Glutamatergic neuron (in vitro differentiated cells): ENCODE measurements at regions not wholly inside any gene's neighbourhood (a gene's known extent, or its start where the extent isn't known, plus 50 kb on each side); places are given as distances from the start of the nearest gene placed in this dataset.

Source experiments
- DNase-seq: peaks from one replicate; pipeline ENCODE4 v3.0.0; 2022
- H3K27ac Mint-ChIP-seq: one replicate; pipeline ENCODE4 v1.8.0; 2020; ENCODE audit warnings: mild to moderate bottlenecking, mixed read lengths, inconsistent platforms; ENCODE audit not compliant: unreplicated experiment
- H3K27me3 Mint-ChIP-seq: one replicate; pipeline ENCODE4 v1.8.0; 2020; ENCODE audit warnings: mild to moderate bottlenecking, moderate library complexity, mixed read lengths, inconsistent platforms; ENCODE audit not compliant: unreplicated experiment
- H3K36me3 Mint-ChIP-seq: one replicate; pipeline ENCODE4 v1.8.0; 2020; ENCODE audit warnings: mild to moderate bottlenecking, mixed read lengths, inconsistent platforms; ENCODE audit not compliant: unreplicated experiment
- H3K4me1 Mint-ChIP-seq: one replicate; pipeline ENCODE4 v1.8.0; 2020; ENCODE audit warnings: mild to moderate bottlenecking, low read depth, mixed read lengths, inconsistent platforms; ENCODE audit not compliant: unreplicated experiment
- H3K4me3 Mint-ChIP-seq: one replicate; pipeline ENCODE4 v1.8.0; 2020; ENCODE audit warnings: mild to moderate bottlenecking, mixed read lengths, inconsistent platforms; ENCODE audit not compliant: unreplicated experiment
- H3K9me3 Mint-ChIP-seq: one replicate; pipeline ENCODE4 v1.8.0; 2020; ENCODE audit warnings: mild to moderate bottlenecking, moderate library complexity, mixed read lengths, inconsistent platforms; ENCODE audit not compliant: unreplicated experiment
- TF ChIP-seq, protein P1 (sequence below): fragments of 200-600 bp; sonication (generic); IDR thresholded peaks from one replicate; pipeline ENCODE4 v1.5.0; 2021; ENCODE audit not compliant: partially characterized antibody, unreplicated experiment

DNA sequence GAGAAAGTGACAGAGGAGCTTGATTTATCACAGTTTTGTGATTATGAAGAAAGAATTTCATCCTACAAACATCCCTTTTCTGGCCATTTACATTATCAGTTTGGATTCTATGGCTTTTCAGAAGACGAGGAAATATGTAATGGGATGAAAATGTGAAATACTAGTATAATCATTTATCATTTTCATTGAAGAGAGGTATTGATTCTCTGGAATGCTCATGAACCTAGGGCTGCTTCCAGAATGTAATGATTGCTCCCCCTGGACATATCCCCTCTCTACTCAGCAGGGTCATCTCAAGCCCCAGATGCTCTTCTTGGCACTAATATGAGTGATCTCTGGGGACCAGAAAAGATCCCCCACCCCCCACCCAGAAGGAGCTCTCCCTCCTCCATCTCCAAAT lies 106.7 kb upstream of the ZNF618 start:
- no peaks in the 10 kb centered on the region for H3K9me3 Mint-ChIP-seq
- peaks cover 4% of the 10 kb centered on the region for H3K4me1 Mint-ChIP-seq
- H3K4me3 Mint-ChIP-seq, result no peak overlapping the region
- no peak for DNase-seq
- no peaks in the 10 kb centered on the region for H3K36me3 Mint-ChIP-seq
- no peak overlapping the region for H3K27ac Mint-ChIP-seq
- no peaks in the 10 kb centered on the region for H3K27me3 Mint-ChIP-seq
- TF ChIP-seq, protein P1, sequence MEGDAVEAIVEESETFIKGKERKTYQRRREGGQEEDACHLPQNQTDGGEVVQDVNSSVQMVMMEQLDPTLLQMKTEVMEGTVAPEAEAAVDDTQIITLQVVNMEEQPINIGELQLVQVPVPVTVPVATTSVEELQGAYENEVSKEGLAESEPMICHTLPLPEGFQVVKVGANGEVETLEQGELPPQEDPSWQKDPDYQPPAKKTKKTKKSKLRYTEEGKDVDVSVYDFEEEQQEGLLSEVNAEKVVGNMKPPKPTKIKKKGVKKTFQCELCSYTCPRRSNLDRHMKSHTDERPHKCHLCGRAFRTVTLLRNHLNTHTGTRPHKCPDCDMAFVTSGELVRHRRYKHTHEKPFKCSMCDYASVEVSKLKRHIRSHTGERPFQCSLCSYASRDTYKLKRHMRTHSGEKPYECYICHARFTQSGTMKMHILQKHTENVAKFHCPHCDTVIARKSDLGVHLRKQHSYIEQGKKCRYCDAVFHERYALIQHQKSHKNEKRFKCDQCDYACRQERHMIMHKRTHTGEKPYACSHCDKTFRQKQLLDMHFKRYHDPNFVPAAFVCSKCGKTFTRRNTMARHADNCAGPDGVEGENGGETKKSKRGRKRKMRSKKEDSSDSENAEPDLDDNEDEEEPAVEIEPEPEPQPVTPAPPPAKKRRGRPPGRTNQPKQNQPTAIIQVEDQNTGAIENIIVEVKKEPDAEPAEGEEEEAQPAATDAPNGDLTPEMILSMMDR, result no peak

DNA sequence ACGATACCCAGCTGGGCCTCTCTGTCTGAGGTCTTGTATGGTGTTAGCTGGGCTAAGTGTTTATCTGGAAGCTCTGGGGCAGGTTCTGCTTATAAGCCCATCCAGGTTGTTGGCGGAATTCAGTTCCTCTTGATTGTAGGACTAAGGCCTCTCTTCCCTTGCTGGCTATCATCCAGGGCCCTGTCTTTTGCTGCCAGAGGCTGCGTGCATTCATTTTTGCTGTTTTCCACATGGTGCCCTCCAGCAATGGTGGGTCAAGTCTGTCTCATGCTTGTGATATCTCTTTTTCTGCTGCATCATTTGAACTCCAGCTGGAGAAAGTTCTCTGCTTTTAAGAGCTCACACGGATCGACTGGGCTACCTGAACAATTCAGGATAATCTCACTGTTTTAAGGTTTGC lies 105.7 kb upstream of the ZNF618 start:
- no peaks in the 10 kb centered on the region for H3K27me3 Mint-ChIP-seq
- no peaks in the 10 kb centered on the region for H3K36me3 Mint-ChIP-seq
- DNase-seq, result no peak
- TF ChIP-seq, protein P1, result no peak
- no peak overlapping the region for H3K4me3 Mint-ChIP-seq
- H3K27ac Mint-ChIP-seq, result no peak overlapping the region
- no peaks in the 10 kb centered on the region for H3K9me3 Mint-ChIP-seq
- peaks cover 4% of the 10 kb centered on the region for H3K4me1 Mint-ChIP-seq

DNA sequence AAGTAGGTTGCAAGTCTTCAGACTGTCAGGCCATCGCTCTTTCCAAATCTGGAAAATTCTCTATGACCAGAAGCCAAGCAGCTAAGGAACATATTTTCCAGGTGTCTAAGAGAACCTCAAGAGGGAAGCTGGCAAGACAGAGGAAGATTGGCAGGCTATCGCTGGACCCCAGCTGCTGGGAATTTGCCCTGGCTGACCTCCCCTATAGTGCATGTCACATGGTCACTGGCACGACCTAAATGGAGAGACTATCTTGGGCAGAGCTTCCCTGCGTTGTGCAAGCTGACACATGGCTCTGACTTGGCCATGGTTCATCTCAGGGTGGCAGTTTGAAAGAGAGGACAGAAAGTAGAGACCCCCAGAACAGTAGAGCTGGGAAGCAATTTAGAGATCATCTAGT lies 104.9 kb upstream of the ZNF618 start:
- Mint-ChIP-seq H3K4me1 (peaks cover 4% of the 10 kb centered on the region), H3K27me3 (no peaks in the 10 kb centered on the region)

DNA sequence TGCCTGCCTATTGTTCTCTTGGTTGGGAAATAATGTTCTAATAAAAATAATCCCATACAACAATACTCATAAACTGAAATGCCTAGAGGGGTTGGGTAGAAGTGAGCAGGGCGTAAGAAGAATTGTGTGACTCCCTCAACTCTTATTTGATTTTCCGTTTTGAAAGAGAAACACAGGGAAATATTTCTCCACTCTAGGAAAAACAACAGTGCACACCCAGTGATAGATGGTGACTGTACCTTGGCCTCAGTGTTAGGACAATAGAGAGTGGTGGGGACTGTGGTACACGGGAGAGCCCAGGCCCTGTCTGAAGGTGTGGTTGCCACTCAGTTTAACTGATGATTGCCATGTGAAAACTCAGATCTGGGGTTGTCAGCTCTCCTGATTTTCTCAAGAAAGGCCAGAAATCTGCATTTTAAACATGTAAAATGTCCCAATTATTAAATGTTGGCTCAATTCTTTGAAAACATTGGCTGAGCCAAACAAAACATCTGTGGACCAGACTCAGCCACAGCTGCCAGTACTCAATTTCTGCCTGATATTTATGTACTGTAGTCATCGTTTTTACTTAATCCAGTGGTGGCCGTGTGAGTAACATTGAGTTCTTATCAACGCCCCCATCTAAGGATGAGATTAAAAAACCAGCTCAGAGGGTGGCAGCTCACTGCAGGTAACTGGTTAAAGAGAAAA lies 103.8 kb upstream of the ZNF618 start:
- no peak overlapping the region for H3K27ac Mint-ChIP-seq
- H3K9me3 Mint-ChIP-seq, result no peaks in the 10 kb centered on the region
- no peak for DNase-seq
- H3K27me3 Mint-ChIP-seq, result no peaks in the 10 kb centered on the region
- H3K4me3 Mint-ChIP-seq, result no peak overlapping the region
- H3K36me3 Mint-ChIP-seq, result no peaks in the 10 kb centered on the region
- peaks cover 4% of the 10 kb centered on the region for H3K4me1 Mint-ChIP-seq
- TF ChIP-seq, protein P1, result no peak

More for the DNA sequence above, 104.9 kb upstream of the ZNF618 start:
- Mint-ChIP-seq H3K36me3 (no peaks in the 10 kb centered on the region), H3K27ac (no peak overlapping the region), H3K4me3 (no peak overlapping the region), H3K9me3 (no peaks in the 10 kb centered on the region)
- TF ChIP-seq, protein P1, result no peak
- DNase-seq, result no peak

DNA sequence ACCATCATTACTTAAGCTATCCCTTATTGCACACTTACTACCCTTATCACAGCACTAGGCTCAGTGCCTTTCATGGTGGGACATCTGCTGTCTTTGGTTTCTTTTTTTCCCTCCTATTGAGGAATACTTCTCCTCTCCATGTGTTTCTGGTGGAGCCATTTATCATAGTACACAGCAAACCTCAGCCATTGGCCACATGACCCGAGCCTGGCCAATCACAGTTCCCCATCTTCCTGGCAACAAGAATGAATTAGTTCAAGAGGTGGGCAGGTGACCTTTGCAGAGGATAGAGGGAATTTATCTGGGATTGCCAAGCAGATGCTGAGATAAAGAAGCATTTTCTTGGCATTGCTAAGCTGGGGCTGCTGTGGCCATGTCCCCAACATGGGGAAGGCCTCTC lies 101.1 kb upstream of the ZNF618 start:
- no peak overlapping the region for H3K27ac Mint-ChIP-seq
- no peak for DNase-seq
- no peaks in the 10 kb centered on the region for H3K36me3 Mint-ChIP-seq
- H3K9me3 Mint-ChIP-seq, result no peaks in the 10 kb centered on the region
- TF ChIP-seq, protein P1, result no peak
- no peaks in the 10 kb centered on the region for H3K4me1 Mint-ChIP-seq
- H3K4me3 Mint-ChIP-seq, result no peak overlapping the region
- H3K27me3 Mint-ChIP-seq, result no peaks in the 10 kb centered on the region
